ENCODE measurements at regions not wholly inside any gene's neighbourhood (a gene's known extent, or its start where the extent isn't known, plus 50 kb on each side); places are given as distances from the start of the nearest gene placed in this dataset.
"Not testable (repeated sequence)": the region's sequence is repeated elsewhere in the genome, so short reads cannot be mapped to it uniquely, and the experiment has no call there.

- no peaks in the 10 kb centered on the region for H3K36me3 ChIP-seq
- H3K4me3 ChIP-seq: no peak overlapping the region
- H3K27me3 ChIP-seq: no peaks in the 10 kb centered on the region
- TF ChIP-seq POLR2AphosphoS5 (IDR thresholded peaks at IDR 0.05) (no peak), EP300 (IDR thresholded peaks at IDR 0.05) (no peak), POLR2A (IDR thresholded peaks at IDR 0.05; ENCODE audit: low read depth) (no peak)
- TF ChIP-seq, protein P1, sequence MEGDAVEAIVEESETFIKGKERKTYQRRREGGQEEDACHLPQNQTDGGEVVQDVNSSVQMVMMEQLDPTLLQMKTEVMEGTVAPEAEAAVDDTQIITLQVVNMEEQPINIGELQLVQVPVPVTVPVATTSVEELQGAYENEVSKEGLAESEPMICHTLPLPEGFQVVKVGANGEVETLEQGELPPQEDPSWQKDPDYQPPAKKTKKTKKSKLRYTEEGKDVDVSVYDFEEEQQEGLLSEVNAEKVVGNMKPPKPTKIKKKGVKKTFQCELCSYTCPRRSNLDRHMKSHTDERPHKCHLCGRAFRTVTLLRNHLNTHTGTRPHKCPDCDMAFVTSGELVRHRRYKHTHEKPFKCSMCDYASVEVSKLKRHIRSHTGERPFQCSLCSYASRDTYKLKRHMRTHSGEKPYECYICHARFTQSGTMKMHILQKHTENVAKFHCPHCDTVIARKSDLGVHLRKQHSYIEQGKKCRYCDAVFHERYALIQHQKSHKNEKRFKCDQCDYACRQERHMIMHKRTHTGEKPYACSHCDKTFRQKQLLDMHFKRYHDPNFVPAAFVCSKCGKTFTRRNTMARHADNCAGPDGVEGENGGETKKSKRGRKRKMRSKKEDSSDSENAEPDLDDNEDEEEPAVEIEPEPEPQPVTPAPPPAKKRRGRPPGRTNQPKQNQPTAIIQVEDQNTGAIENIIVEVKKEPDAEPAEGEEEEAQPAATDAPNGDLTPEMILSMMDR (IDR thresholded peaks at IDR 0.05): no peak
- no peak overlapping the region for H3K27ac ChIP-seq (replicated peaks in 1 of 4)
- no peak for DNase-seq (ENCODE audit: extremely low spot score)
- H3K4me1 ChIP-seq: no peaks in the 10 kb centered on the region
- 82% methylated on average over 9 of the region's 9 CpGs for WGBS
- no peaks in the 10 kb centered on the region for H3K9me3 ChIP-seq
- intact Hi-C loops (cut with DNase I): no loop called here
These were observed 103.3 kb upstream of the GATA6 start for GRCh38 chr18:22066083-22066485.

DNA sequence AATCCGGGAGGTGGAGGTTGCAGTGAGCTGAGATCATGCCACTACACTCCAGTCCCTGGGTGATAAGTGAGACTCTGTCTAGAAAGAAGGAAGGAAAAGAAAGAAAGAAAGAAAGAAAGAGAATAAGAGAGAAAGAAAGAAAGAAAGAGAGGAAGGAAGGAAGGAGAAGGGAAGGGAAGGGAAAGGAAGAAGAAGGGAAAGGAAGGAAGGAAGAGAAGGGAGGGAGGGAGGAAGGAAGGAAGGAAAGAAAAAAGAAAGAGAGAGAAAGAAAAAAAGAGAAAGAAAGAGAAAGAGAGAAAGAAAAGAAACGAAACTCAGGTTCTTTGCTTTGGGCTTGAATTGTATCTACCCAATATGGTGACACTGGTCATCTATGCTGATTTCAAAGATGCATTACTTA lies 102.3 kb upstream of the GATA6 start:
- DNase-seq (ENCODE audit: extremely low spot score): no peak
- Histone ChIP-seq H3K27ac (replicated peaks in 1 of 4) (no peak overlapping the region), H3K4me3 (no peak overlapping the region), H3K4me1 (no peaks in the 10 kb centered on the region), H3K27me3 (no peaks in the 10 kb centered on the region), H3K36me3 (no peaks in the 10 kb centered on the region), H3K9me3 (no peaks in the 10 kb centered on the region)
- TF ChIP-seq EP300 (IDR thresholded peaks at IDR 0.05) (no peak), POLR2A (IDR thresholded peaks at IDR 0.05; ENCODE audit: low read depth) (no peak), POLR2AphosphoS5 (IDR thresholded peaks at IDR 0.05) (no peak)
- TF ChIP-seq, protein P1 (IDR thresholded peaks at IDR 0.05): no peak
- WGBS: 88% methylated on average over 2 of the region's 2 CpGs
- intact Hi-C loops (cut with DNase I): no loop called here

DNA sequence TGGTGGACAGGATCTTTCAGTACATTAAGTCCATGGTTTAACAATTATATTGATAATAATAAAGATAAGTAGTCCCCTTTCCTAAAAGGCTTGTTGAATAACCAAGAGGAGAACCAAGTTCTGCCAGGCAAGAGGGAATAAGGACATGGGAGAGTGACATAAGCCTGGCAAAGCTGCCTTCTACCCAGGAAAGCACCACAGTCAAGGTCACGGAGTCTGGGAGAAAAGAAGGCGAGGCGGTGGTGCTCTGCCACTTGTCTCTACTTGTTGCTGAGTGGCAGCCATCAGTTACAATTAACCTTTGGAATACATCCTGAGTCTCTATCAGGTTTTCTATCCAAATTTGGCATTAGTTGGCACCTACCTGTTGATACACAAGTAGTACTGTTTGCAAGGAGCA lies 101.7 kb upstream of the GATA6 start:
- intact Hi-C loops (cut with DNase I): no loop called here
- H3K36me3 ChIP-seq: no peaks in the 10 kb centered on the region
- no peak overlapping the region for H3K27ac ChIP-seq (replicated peaks in 1 of 4)
- no peaks in the 10 kb centered on the region for H3K9me3 ChIP-seq
- DNase-seq (ENCODE audit: extremely low spot score): no peak
- no peaks in the 10 kb centered on the region for H3K4me1 ChIP-seq
- WGBS: 92% methylated on average over 3 of the region's 3 CpGs
- H3K4me3 ChIP-seq: no peak overlapping the region
- H3K27me3 ChIP-seq: no peaks in the 10 kb centered on the region
- no peak for TF ChIP-seq POLR2AphosphoS5 (IDR thresholded peaks at IDR 0.05)
- no peak for TF ChIP-seq POLR2A (IDR thresholded peaks at IDR 0.05; ENCODE audit: low read depth)
- no peak for TF ChIP-seq EP300 (IDR thresholded peaks at IDR 0.05)
- TF ChIP-seq, protein P1 (IDR thresholded peaks at IDR 0.05): no peak

GRCh38 chr18:22068784-22069183 lies 100.6 kb upstream of the GATA6 start:
- H3K27me3 ChIP-seq; H3K27ac ChIP-seq (replicated peaks in 1 of 4); H3K36me3 ChIP-seq; H3K4me1 ChIP-seq; intact Hi-C loops (cut with DNase I); DNase-seq (ENCODE audit: extremely low spot score); H3K9me3 ChIP-seq; H3K4me3 ChIP-seq: not testable (repeated sequence)
- WGBS: 84% methylated on average over 2 of the region's 2 CpGs

- no peaks in the 10 kb centered on the region for H3K36me3 ChIP-seq
- DNase-seq (ENCODE audit: extremely low spot score): no peak
- no peaks in the 10 kb centered on the region for H3K27me3 ChIP-seq
- no peak overlapping the region for H3K27ac ChIP-seq (replicated peaks in 1 of 4)
- 88% methylated on average over 6 of the region's 8 CpGs for WGBS
- no peaks in the 10 kb centered on the region for H3K9me3 ChIP-seq
- no peaks in the 10 kb centered on the region for H3K4me1 ChIP-seq
- H3K4me3 ChIP-seq: no peak overlapping the region
- no peak for TF ChIP-seq POLR2AphosphoS5 (IDR thresholded peaks at IDR 0.05)
- TF ChIP-seq, protein P1 (IDR thresholded peaks at IDR 0.05): no peak
- TF ChIP-seq EP300 (IDR thresholded peaks at IDR 0.05): no peak
- no peak for TF ChIP-seq POLR2A (IDR thresholded peaks at IDR 0.05; ENCODE audit: low read depth)
- intact Hi-C loops (cut with DNase I): no loop called here
These were observed 99.5 kb upstream of the GATA6 start for GRCh38 chr18:22069916-22070315.

All from esophagus muscularis mucosa (tissue), 4 donors.